Coronary artery (tissue), 2 donors: ENCODE measurements at regions not wholly inside any gene's neighbourhood (a gene's known extent, or its start where the extent isn't known, plus 50 kb on each side); places are given as distances from the start of the nearest gene placed in this dataset.
"Not testable (repeated sequence)": the region's sequence is repeated elsewhere in the genome, so short reads cannot be mapped to it uniquely, and the experiment has no call there.

Experiments
- DNase-seq: peaks from one replicate; pipeline ENCODE4 v3.0.0-alpha.2; 2017; ENCODE audit warnings: low spot score
- H3K27ac ChIP-seq, 2 donors: fragments of 200-600 bp; sonication (generic); one replicate each; pipeline ENCODE4 v1.5.1; 2016 to 2019
- H3K4me3 ChIP-seq: fragments of 200-600 bp; sonication (generic); 2 replicates; pipeline ENCODE4 v1.5.1; 2016; ENCODE audit warnings: mild to moderate bottlenecking, moderate library complexity
- CTCF ChIP-seq: fragments of 200-600 bp; sonication (generic); IDR thresholded peaks from one replicate; pipeline ENCODE4 v1.5.1; 2019; ENCODE audit warnings: antibody characterized with exemption

GRCh38 chr17:11182430-11182829, 58.6 kb upstream of the SHISA6 start:
- no peak for DNase-seq
- Histone ChIP-seq H3K4me3 (no peak overlapping the region), H3K27ac (no peak overlapping the region)
- no peak for TF ChIP-seq CTCF

- no peak for DNase-seq
- Histone ChIP-seq H3K4me3 (no peak overlapping the region), H3K27ac (no peak overlapping the region)
- no peak for TF ChIP-seq CTCF
Measured at GRCh38 chr17:11178581-11178980, 62.4 kb upstream of the SHISA6 start.

- no peak for DNase-seq
- Histone ChIP-seq H3K4me3 (no peak overlapping the region), H3K27ac (no peak overlapping the region)
- no peak for TF ChIP-seq CTCF
Measured at GRCh38 chr17:11177340-11177739, 63.7 kb upstream of the SHISA6 start.

GRCh38 chr17:11176549-11176948, 64.5 kb upstream of the SHISA6 start:
- no peak overlapping the region for H3K27ac ChIP-seq
- no peak for TF ChIP-seq CTCF
- no peak for DNase-seq
- H3K4me3 ChIP-seq = no peak overlapping the region

GRCh38 chr17:11170881-11171280, 70.1 kb upstream of the SHISA6 start:
- Histone ChIP-seq H3K4me3 (no peak overlapping the region), H3K27ac (no peak overlapping the region)
- TF ChIP-seq CTCF = no peak
- DNase-seq = no peak

- Histone ChIP-seq H3K27ac (no peak overlapping the region), H3K4me3 (no peak overlapping the region)
- no peak for TF ChIP-seq CTCF
- DNase-seq = no peak
Measured at GRCh38 chr17:11151818-11152425, 89.1 kb upstream of the SHISA6 start.

GRCh38 chr17:11150906-11151511, 90.0 kb upstream of the SHISA6 start:
- not testable (repeated sequence) for H3K27ac ChIP-seq, H3K4me3 ChIP-seq, DNase-seq
